Testis (tissue), 2 donors: ENCODE measurements at regions not wholly inside any gene's neighbourhood (a gene's known extent, or its start where the extent isn't known, plus 50 kb on each side); places are given as distances from the start of the nearest gene placed in this dataset.
A peak's percentile ranks its signal among the peaks of the same experiment; 100 is the strongest.

ENCODE experiments used
- DNase-seq: peaks from one replicate; pipeline ENCODE4 v3.0.0-alpha.2; 2019
- H3K27ac ChIP-seq, 2 donors: fragments of 200-600 bp; sonication (generic); one replicate each; pipeline ENCODE4 v1.5.1; 2019
- H3K27me3 ChIP-seq: fragments of 200-600 bp; sonication (generic); one replicate; pipeline ENCODE4 v1.5.1; 2019
- H3K36me3 ChIP-seq: fragments of 200-600 bp; sonication (generic); one replicate; pipeline ENCODE4 v1.5.1; 2017; ENCODE audit warnings: low read depth; ENCODE audit errors: missing control alignments
- H3K4me1 ChIP-seq: fragments of 200-600 bp; sonication (generic); one replicate; pipeline ENCODE4 v1.5.1; 2019
- H3K4me3 ChIP-seq, 2 donors: fragments of 200-600 bp; sonication (generic); one replicate each; pipeline ENCODE4 v1.5.1; 2017 to 2019
- H3K9me3 ChIP-seq: fragments of 200-600 bp; sonication (generic); one replicate; pipeline ENCODE4 v1.5.1; 2017
- CTCF ChIP-seq, 3 experiments: fragments of 450-650 bp in 2 of 3; fragments of 200-600 bp in 1 of 3; sonication (generic) in 1 of 3; IDR thresholded peaks; one replicate each; pipeline ENCODE4 v1.5.1; 2016 to 2019; ENCODE audit warnings: antibody characterized with exemption in 3 of 3, mild to moderate bottlenecking in 2 of 3, moderate library complexity in 1 of 3
- POLR2A ChIP-seq: fragments of 450-650 bp; IDR thresholded peaks from one replicate; pipeline ENCODE4 v1.6.1; 2017; ENCODE audit warnings: antibody characterized with exemption, mild to moderate bottlenecking, moderate library complexity
- WGBS, 2 donors: methylation state at CpG; one replicate each; pipeline ENCODE4 v1.1.5; 2018; 5-methylcytosine and 5-hydroxymethylcytosine counted together
- intact Hi-C: fragments of 100-400 bp; cut with DNase I; formaldehyde crosslinking; loops from one replicate; pipeline ENCODE4 v1.15.1; 2023; ENCODE audit warnings: low total_unique reads

GRCh38 chr5:60417500-60418181 is 282.3 kb downstream of the DEPDC1B start:
- H3K9me3 ChIP-seq: no peaks in the 10 kb centered on the region
- H3K27me3 ChIP-seq: no peaks in the 10 kb centered on the region
- intact Hi-C loops: no loop called here
- no peaks in the 10 kb centered on the region for H3K36me3 ChIP-seq
- no peak overlapping the region for H3K27ac ChIP-seq
- DNase-seq: no peak
- WGBS, 2 donors: 83 to 90% methylated on average over 3 of the region's 3 CpGs
- H3K4me3 ChIP-seq: no peak overlapping the region
- TF ChIP-seq CTCF (IDR thresholded peaks at IDR 0.05) (no peak), POLR2A (no peak)
- H3K4me1 ChIP-seq: no peaks in the 10 kb centered on the region

- Histone ChIP-seq H3K27ac (no peak overlapping the region), H3K27me3 (no peaks in the 10 kb centered on the region), H3K4me3 (peak overlapping the region; percentile 6 to 45), H3K4me1 (no peaks in the 10 kb centered on the region), H3K9me3 (no peaks in the 10 kb centered on the region), H3K36me3 (no peaks in the 10 kb centered on the region)
- DNase-seq: peak; percentile 20
- TF ChIP-seq CTCF (IDR thresholded peaks at IDR 0.05) (no peak), POLR2A (no peak)
- WGBS, 2 donors: 85 to 97% methylated on average over 6 to 23 of the region's 23 CpGs
- intact Hi-C loops: no loop called here
Observed at GRCh38 chr5:60415443-60415842, 284.5 kb downstream of the DEPDC1B start.

GRCh38 chr5:60410427-60410826 is 289.5 kb downstream of the DEPDC1B start:
- H3K4me1 ChIP-seq: no peaks in the 10 kb centered on the region
- DNase-seq: no peak
- WGBS, 2 donors: 95 to 100% methylated on average over 1 of the region's 1 CpG
- H3K27ac ChIP-seq: no peak overlapping the region
- intact Hi-C loops: no loop called here
- no peaks in the 10 kb centered on the region for H3K27me3 ChIP-seq
- no peak overlapping the region for H3K4me3 ChIP-seq
- H3K9me3 ChIP-seq: no peaks in the 10 kb centered on the region
- no peaks in the 10 kb centered on the region for H3K36me3 ChIP-seq
- TF ChIP-seq CTCF (IDR thresholded peaks at IDR 0.05) (no peak), POLR2A (no peak)

- WGBS, 2 donors: 85 to 88% methylated on average over 1 of the region's 1 CpG
- Histone ChIP-seq H3K36me3 (no peaks in the 10 kb centered on the region), H3K27ac (no peak overlapping the region), H3K9me3 (no peaks in the 10 kb centered on the region), H3K27me3 (no peaks in the 10 kb centered on the region), H3K4me1 (no peaks in the 10 kb centered on the region), H3K4me3 (no peak overlapping the region)
- no peak for DNase-seq
- TF ChIP-seq CTCF (IDR thresholded peaks at IDR 0.05) (no peak), POLR2A (no peak)
- intact Hi-C loops: no loop called here
Observed at GRCh38 chr5:60404171-60404570, 295.8 kb downstream of the DEPDC1B start.

- TF ChIP-seq POLR2A: no peak
- intact Hi-C loops: no loop called here
- no peaks in the 10 kb centered on the region for H3K27me3 ChIP-seq
- no peak for DNase-seq
- no peaks in the 10 kb centered on the region for H3K36me3 ChIP-seq
- no peak overlapping the region for H3K27ac ChIP-seq
- H3K4me3 ChIP-seq: no peak overlapping the region
- WGBS, 2 donors: 55 to 65% methylated on average over 1 of the region's 1 CpG
- no peaks in the 10 kb centered on the region for H3K9me3 ChIP-seq
- no peaks in the 10 kb centered on the region for H3K4me1 ChIP-seq
Observed at GRCh38 chr5:60403343-60404006, 296.5 kb downstream of the DEPDC1B start.
